Right lobe of liver (tissue), 6 donors: ENCODE measurements at regions not wholly inside any gene's neighbourhood (a gene's known extent, or its start where the extent isn't known, plus 50 kb on each side); places are given as distances from the start of the nearest gene placed in this dataset.

Experiments
- ATAC-seq, 4 donors: fragments of 200-7000 bp; cut with Tn5 transposase; one replicate each; pipeline ENCODE4 v1.9.1; 2020; ENCODE audit warnings: mild to moderate bottlenecking in 4 of 4, moderate library complexity in 4 of 4
- DNase-seq, 3 donors: peaks; one replicate each; pipeline ENCODE4 v3.0.0-alpha.2; 2020
- H3K27ac ChIP-seq, 3 donors: fragments of 200-600 bp; one replicate each; pipeline ENCODE4 v1.8.0; 2022
- H3K27me3 ChIP-seq, 2 donors: fragments of 200-600 bp; one replicate each; pipeline ENCODE4 v1.8.0; 2022
- H3K36me3 ChIP-seq, 4 donors: fragments of 200-600 bp; sonication (generic) in 1 of 4; one replicate each; pipeline versions ENCODE4 v1.5.1 to v1.8.0; 2017 to 2022; ENCODE audit warnings: control low read depth in 1 of 4
- H3K4me1 ChIP-seq, 4 donors: fragments of 200-600 bp; sonication (generic) in 1 of 4; one replicate each; pipeline versions ENCODE4 v1.5.1 to v1.8.0; 2017 to 2022; ENCODE audit warnings: control low read depth in 1 of 4
- H3K4me3 ChIP-seq, 3 donors: fragments of 200-600 bp; one replicate each; pipeline ENCODE4 v1.8.0; 2022
- H3K9me3 ChIP-seq, 4 donors: fragments of 200-600 bp; sonication (generic) in 1 of 4; one replicate each; pipeline versions ENCODE4 v1.5.1 to v1.8.0; 2017 to 2022; ENCODE audit warnings: control low read depth in 1 of 4
- POLR2A ChIP-seq: fragments of 450-650 bp; IDR thresholded peaks from one replicate; pipeline ENCODE4 v1.6.1; 2017; ENCODE audit warnings: antibody characterized with exemption, mild to moderate bottlenecking
- WGBS: methylation state at CpG from one replicate; pipeline ENCODE4 v1.1.6; 2018; ENCODE audit warnings: low coverage, low lambda C conversion rate; ENCODE audit not compliant: insufficient coverage; ENCODE audit errors: missing lambda C conversion rate; 5-methylcytosine and 5-hydroxymethylcytosine counted together
- intact Hi-C, 2 donors: fragments of 100-400 bp; cut with DNase I; formaldehyde crosslinking; loops; one replicate each; pipeline versions ENCODE4 v1.11.2 to v1.14.1; 2022
- TF ChIP-seq, protein P1 (sequence below), 4 donors: fragments of 200-600 bp in 3 of 4; fragments of 450-650 bp in 1 of 4; IDR thresholded peaks; one replicate each; pipeline versions ENCODE4 v1.5.1 to v1.8.0; 2016 to 2022; ENCODE audit warnings: antibody characterized with exemption in 4 of 4, mild to moderate bottlenecking in 2 of 4
- donor health status: DM: no; HTN: yes; CAD: no.
- donor health status: DM: no; HTN: no; CAD: no.
- donor health status: DM: no; HTN: no; CAD: no.
- donor health status: DM: no; HTN: yes; CAD: no.
- donor health status: DM: no; HTN: yes; CAD: no.

DNA sequence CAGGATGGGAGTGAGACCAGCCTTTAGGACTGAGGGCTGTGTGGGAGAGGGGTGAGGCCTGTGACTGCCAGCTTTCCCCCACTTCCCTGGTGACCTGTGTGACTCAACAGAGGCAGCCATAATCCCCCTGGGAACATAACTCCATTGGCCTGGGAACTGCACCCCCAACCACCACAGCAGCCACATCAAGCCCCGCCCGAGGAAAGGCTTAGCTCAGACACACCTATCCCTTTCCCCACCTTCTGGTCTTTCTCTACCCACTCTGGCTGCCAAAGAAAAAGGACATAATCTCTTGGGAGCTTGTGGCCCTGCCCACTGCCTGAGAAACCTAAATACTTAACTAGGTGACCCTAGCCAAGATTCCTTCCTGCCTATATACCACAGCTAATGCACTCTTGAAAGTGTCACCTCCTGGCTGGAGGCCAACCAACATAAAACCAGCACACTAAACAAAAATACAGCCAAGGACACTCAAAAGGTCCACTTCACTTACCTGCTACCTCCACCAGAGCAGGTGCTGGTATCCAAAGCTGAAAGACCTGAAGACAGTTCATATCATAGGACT, 406.6 kb upstream of the CAMK1G start:
- Histone ChIP-seq H3K27ac (no peak overlapping the region), H3K4me1 (no peaks in the 10 kb centered on the region), H3K9me3 (no peaks in the 10 kb centered on the region), H3K4me3 (no peak overlapping the region), H3K36me3 (no peaks in the 10 kb centered on the region), H3K27me3 (no peaks in the 10 kb centered on the region)
- no CpG with 5 or more reads among the region's 2 CpGs for WGBS
- no peak for ATAC-seq
- no peak for DNase-seq
- intact Hi-C loops = no loop called here
- TF ChIP-seq, protein P1, sequence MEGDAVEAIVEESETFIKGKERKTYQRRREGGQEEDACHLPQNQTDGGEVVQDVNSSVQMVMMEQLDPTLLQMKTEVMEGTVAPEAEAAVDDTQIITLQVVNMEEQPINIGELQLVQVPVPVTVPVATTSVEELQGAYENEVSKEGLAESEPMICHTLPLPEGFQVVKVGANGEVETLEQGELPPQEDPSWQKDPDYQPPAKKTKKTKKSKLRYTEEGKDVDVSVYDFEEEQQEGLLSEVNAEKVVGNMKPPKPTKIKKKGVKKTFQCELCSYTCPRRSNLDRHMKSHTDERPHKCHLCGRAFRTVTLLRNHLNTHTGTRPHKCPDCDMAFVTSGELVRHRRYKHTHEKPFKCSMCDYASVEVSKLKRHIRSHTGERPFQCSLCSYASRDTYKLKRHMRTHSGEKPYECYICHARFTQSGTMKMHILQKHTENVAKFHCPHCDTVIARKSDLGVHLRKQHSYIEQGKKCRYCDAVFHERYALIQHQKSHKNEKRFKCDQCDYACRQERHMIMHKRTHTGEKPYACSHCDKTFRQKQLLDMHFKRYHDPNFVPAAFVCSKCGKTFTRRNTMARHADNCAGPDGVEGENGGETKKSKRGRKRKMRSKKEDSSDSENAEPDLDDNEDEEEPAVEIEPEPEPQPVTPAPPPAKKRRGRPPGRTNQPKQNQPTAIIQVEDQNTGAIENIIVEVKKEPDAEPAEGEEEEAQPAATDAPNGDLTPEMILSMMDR (IDR thresholded peaks at IDR 0.05) = no peak
- TF ChIP-seq POLR2A = no peak

DNA sequence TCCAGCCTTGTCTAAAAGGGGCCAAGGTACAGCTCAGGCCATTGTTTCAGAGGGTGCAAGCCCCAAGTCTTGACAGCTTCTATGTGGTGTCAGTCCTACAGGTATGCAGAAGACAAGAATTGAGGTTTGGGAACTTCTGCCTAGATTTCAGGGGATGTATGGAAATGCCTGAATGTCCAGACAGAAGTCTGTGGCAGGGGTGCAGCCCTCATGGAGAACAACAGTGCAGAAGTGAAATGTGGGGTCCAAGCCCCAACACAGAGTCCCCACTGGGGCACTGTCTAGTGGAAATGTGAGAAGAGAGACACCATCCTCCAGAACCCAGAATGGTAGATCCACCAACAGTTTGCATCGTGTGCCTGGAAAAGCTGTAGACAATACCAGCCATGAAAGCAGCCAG, 400.3 kb upstream of the CAMK1G start:
- no peak for DNase-seq
- intact Hi-C loops = no loop called here
- H3K36me3 ChIP-seq = no peaks in the 10 kb centered on the region
- no peak for ATAC-seq
- no peak overlapping the region for H3K4me3 ChIP-seq
- 71% methylated on average over 1 of the region's 1 CpG for WGBS
- no peak for TF ChIP-seq POLR2A
- TF ChIP-seq, protein P1 (IDR thresholded peaks at IDR 0.05) = no peak
- H3K27ac ChIP-seq = no peak overlapping the region
- no peaks in the 10 kb centered on the region for H3K9me3 ChIP-seq
- H3K27me3 ChIP-seq = no peaks in the 10 kb centered on the region
- no peaks in the 10 kb centered on the region for H3K4me1 ChIP-seq

DNA sequence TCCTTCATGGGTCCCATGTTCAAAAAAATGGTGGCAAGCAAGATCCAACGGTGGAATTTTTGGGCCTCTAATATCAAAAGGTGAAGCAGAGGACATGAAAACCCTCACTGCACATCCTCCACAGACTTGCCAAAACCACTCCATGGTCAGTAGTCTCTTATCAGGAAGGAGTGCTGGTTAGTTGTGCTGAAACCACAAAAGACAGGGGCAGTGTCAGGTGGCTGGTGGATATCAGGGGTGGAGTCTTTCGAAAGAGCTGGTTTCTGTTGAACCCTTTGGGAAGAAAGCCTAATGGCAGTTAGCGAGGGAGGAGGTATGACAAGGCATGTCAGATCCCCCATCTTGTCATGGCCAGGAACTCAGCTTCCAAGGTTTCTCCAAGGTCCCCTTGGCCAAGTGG, 395.9 kb upstream of the CAMK1G start:
- ATAC-seq = no peak
- no peak for DNase-seq
- no peak overlapping the region for H3K4me3 ChIP-seq
- 77% methylated on average over 3 of the region's 3 CpGs for WGBS
- H3K27ac ChIP-seq = no peak overlapping the region
- H3K4me1 ChIP-seq = no peaks in the 10 kb centered on the region
- H3K36me3 ChIP-seq = no peaks in the 10 kb centered on the region
- intact Hi-C loops = no loop called here
- TF ChIP-seq, protein P1 (IDR thresholded peaks at IDR 0.05) = no peak
- TF ChIP-seq POLR2A = no peak
- H3K9me3 ChIP-seq = no peaks in the 10 kb centered on the region
- H3K27me3 ChIP-seq = no peaks in the 10 kb centered on the region

DNA sequence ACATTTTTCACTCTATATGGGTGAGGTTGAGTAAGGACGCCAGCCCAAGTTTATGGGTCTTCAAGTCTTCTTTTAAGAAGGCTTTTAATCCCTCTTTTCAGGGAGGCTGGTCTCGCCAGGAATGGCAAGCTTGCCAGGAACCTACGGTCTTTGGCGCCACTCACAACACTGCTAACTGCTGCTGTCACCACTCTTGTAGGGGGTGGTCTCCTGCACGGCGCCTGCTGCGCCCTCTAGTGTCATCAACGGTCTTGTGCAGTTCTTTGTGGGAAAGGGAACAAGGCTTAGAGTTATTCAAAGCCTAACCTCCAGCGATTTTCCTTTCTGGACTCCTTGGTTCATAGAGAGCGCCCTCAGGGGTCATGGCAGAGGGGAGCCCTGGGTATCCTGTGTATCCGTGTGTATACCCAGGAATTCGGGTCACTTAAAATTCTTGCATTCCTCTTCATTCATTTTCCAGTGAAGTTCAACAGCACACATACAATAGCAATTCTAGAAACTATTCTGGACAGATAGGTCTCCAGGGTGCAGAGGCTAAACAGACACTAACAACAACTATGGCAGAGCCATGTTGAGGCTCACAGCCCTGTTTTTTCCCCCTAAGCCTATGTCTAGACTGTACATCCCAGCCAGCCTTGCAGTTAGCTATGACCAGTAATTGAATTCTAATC, 392.8 kb upstream of the CAMK1G start:
- Histone ChIP-seq H3K9me3 (no peaks in the 10 kb centered on the region), H3K4me1 (no peaks in the 10 kb centered on the region), H3K27ac (no peak overlapping the region), H3K27me3 (no peaks in the 10 kb centered on the region), H3K4me3 (no peak overlapping the region), H3K36me3 (no peaks in the 10 kb centered on the region)
- TF ChIP-seq POLR2A = no peak
- TF ChIP-seq, protein P1 (IDR thresholded peaks at IDR 0.05) = peak; percentile 53 to 76 (median 68)
- peak; percentile 41 to 64 (median 58) for DNase-seq
- ATAC-seq = peak; percentile 91 to 94 (median 92)
- intact Hi-C loops = no loop called here
- WGBS = 17% methylated on average over 12 of the region's 12 CpGs
